ENCODE measurements at regions not wholly inside any gene's neighbourhood (a gene's known extent, or its start where the extent isn't known, plus 50 kb on each side); places are given as distances from the start of the nearest gene placed in this dataset.

- Histone ChIP-seq H3K4me2 (ENCODE audit: insufficient read depth in 1 of 2, low read depth in 2 of 2, low read length in 2 of 2) (no peak overlapping the region), H4K91ac (replicated peaks; ENCODE audit: insufficient read length, low read length) (no peak overlapping the region), H2BK120ac (replicated peaks; ENCODE audit: low read depth, low read length) (no peak overlapping the region), H2BK12ac (ENCODE audit: low read depth, low read length) (no peak overlapping the region), H3K23me2 (ENCODE audit: low read depth, low read length) (no peaks in the 10 kb centered on the region), H3K79me1 (ENCODE audit: low read depth, low read length) (no peaks in the 10 kb centered on the region), H3K27me3 (replicated peaks in 1 of 4; ENCODE audit: control insufficient read depth in 3 of 4, extremely low read depth in 1 of 4, insufficient read depth in 3 of 4, low read length in 3 of 4) (no peaks in the 10 kb centered on the region), H2AK5ac (ENCODE audit: low read depth, low read length) (no peak overlapping the region), H4K8ac (ENCODE audit: extremely low read depth, insufficient read depth, low read length) (no peak overlapping the region), H2BK15ac (ENCODE audit: low read length) (no peak overlapping the region), H3K36me3 (ENCODE audit: control insufficient read depth in 2 of 4, insufficient read depth in 4 of 4, low read length in 3 of 4) (no peaks in the 10 kb centered on the region), H2BK5ac (ENCODE audit: low read depth, low read length) (no peak overlapping the region), H3K4me1 (replicated peaks in 1 of 4; ENCODE audit: control insufficient read depth in 3 of 4, insufficient read depth in 4 of 4, low read length in 3 of 4) (no peaks in the 10 kb centered on the region), H3K9ac (replicated peaks in 1 of 4; ENCODE audit: extremely low read depth in 1 of 4, low read depth in 3 of 4, low read length in 3 of 4) (no peak overlapping the region), H3K18ac (ENCODE audit: extremely low read depth, low read length) (no peak overlapping the region), H4K5ac (ENCODE audit: insufficient read length, low read depth, low read length) (no peak overlapping the region), H2AFZ (ENCODE audit: low read length) (no peak overlapping the region), H3K79me2 (ENCODE audit: control insufficient read depth in 1 of 2, insufficient read depth in 2 of 2, low read length in 2 of 2) (no peaks in the 10 kb centered on the region), H4K20me1 (replicated peaks in 1 of 2; ENCODE audit: control insufficient read depth in 1 of 2, insufficient read depth in 2 of 2, low read length in 2 of 2) (no peaks in the 10 kb centered on the region), H3K56ac (replicated peaks; ENCODE audit: insufficient read length, low read depth, low read length) (no peak overlapping the region), H3K4ac (replicated peaks; ENCODE audit: insufficient read length, low read depth, low read length) (no peak overlapping the region), H3K27ac (ENCODE audit: low read depth, low read length) (no peak overlapping the region), H2BK20ac (ENCODE audit: low read length) (no peak overlapping the region), H3K14ac (ENCODE audit: insufficient read length) (no peak overlapping the region), H3K23ac (ENCODE audit: insufficient read length) (no peak overlapping the region), H3K4me3 (ENCODE audit: extremely low read depth in 1 of 4, insufficient read depth in 2 of 4, low read depth in 3 of 4, low read length in 4 of 4) (no peak overlapping the region), H3K9me3 (ENCODE audit: insufficient read depth in 2 of 2, low read depth in 1 of 2, low read length in 1 of 2) (peaks cover 14 to 44% of the 10 kb centered on the region in 2 experiments; a peak in 3 of 4 replicates)
- ChIA-PET CTCF (ENCODE audit: partially characterized antibody) (no interaction called here), POLR2A (ENCODE audit: partially characterized antibody) (no interaction called here)
- FAIRE-seq, result no peak
- no peak for DNase-seq (ENCODE audit: low read depth in 1 of 2, low spot score in 2 of 2)
- TF ChIP-seq ATF2 (IDR thresholded peaks at IDR 0.05; ENCODE audit: low read length) (no peak), RFX5 (IDR thresholded peaks at IDR 0.05; ENCODE audit: borderline replicate concordance, low read depth, low read length) (no peak)
Measured at GRCh38 chr15:20361091-20361490, 180.5 kb downstream of the GOLGA6L6 start.
